SK-N-SH treated with all-trans-retinoic acid at 6 μM for 48 hours (cell line): ENCODE measurements at regions not wholly inside any gene's neighbourhood (a gene's known extent, or its start where the extent isn't known, plus 50 kb on each side); places are given as distances from the start of the nearest gene placed in this dataset.

Experiments used
- ATAC-seq: fragments of 200-7000 bp; cut with Tn5 transposase; 3 replicates; pipeline ENCODE4 v1.9.1; 2020; ENCODE audit warnings: mild to moderate bottlenecking, moderate library complexity
- ARNTL ChIP-seq: fragments of 450-650 bp; formaldehyde crosslinking; IDR thresholded peaks from 2 replicates; pipeline ENCODE4 v1.5.0; 2020; ENCODE audit warnings: low read depth, mild to moderate bottlenecking, moderate library complexity, borderline replicate concordance
- BACH2 ChIP-seq: fragments of 250-450 bp; sonication (Bioruptor Pico); IDR thresholded peaks from 2 replicates; pipeline ENCODE4 v1.9.0; 2021; ENCODE audit warnings: mild to moderate bottlenecking, borderline replicate concordance
- CREB5 ChIP-seq: fragments of 250-450 bp; sonication (Bioruptor Pico); IDR thresholded peaks from 2 replicates; pipeline ENCODE4 v1.5.1; 2020; ENCODE audit warnings: low read depth, mild to moderate bottlenecking, moderate library complexity
- CSRNP3 ChIP-seq: fragments of 250-450 bp; sonication (Bioruptor Pico); IDR thresholded peaks from 2 replicates; pipeline ENCODE4 v1.5.1; 2021; ENCODE audit warnings: mild to moderate bottlenecking, moderate library complexity
- ESRRG ChIP-seq: fragments of 250-450 bp; sonication (Bioruptor Pico); IDR thresholded peaks from 2 replicates; pipeline ENCODE4 v1.6.1; 2021; ENCODE audit warnings: mild to moderate bottlenecking
- GLIS3 ChIP-seq: fragments of 250-450 bp; sonication (Bioruptor Pico); IDR thresholded peaks from 2 replicates; pipeline ENCODE4 v1.5.0; 2020; ENCODE audit warnings: mild to moderate bottlenecking, moderate library complexity
- ISL1 ChIP-seq: fragments of 250-450 bp; sonication (Bioruptor Pico); IDR thresholded peaks from 2 replicates; pipeline ENCODE4 v2.1.2; 2022; ENCODE audit warnings: mild to moderate bottlenecking, moderate library complexity
- OSR1 ChIP-seq: fragments of 250-450 bp; sonication (Bioruptor Pico); IDR thresholded peaks from 2 replicates; pipeline ENCODE4 v1.8.0; 2022; ENCODE audit warnings: moderate library complexity, mild to moderate bottlenecking, inconsistent platforms
- POU6F1 ChIP-seq: fragments of 250-450 bp; sonication (Bioruptor Pico); IDR thresholded peaks from 2 replicates; pipeline ENCODE4 v1.8.0; 2021; ENCODE audit warnings: low read depth, mild to moderate bottlenecking, moderate library complexity, borderline replicate concordance
- PPARA ChIP-seq: fragments of 250-450 bp; sonication (Bioruptor Pico); IDR thresholded peaks from 2 replicates; pipeline ENCODE4 v1.5.0; 2020; ENCODE audit warnings: mild to moderate bottlenecking, borderline replicate concordance
- RARB ChIP-seq: fragments of 250-450 bp; sonication (Bioruptor Pico); IDR thresholded peaks from 2 replicates; pipeline ENCODE4 v1.8.0; 2021; ENCODE audit warnings: mild to moderate bottlenecking, moderate library complexity
- SNAI2 ChIP-seq: fragments of 250-450 bp; sonication (Bioruptor Pico); IDR thresholded peaks from 2 replicates; pipeline ENCODE4 v1.5.0; 2020; ENCODE audit warnings: mild to moderate bottlenecking, moderate library complexity
- TCF4 ChIP-seq: fragments of 250-450 bp; sonication (Bioruptor Pico); IDR thresholded peaks from 2 replicates; pipeline ENCODE4 v1.8.0; 2021; ENCODE audit warnings: mild to moderate bottlenecking, moderate library complexity, borderline replicate concordance
- TOX ChIP-seq: fragments of 250-450 bp; sonication (Bioruptor Pico); IDR thresholded peaks from 2 replicates; pipeline ENCODE4 v1.8.0; 2021; ENCODE audit warnings: mild to moderate bottlenecking, moderate library complexity, borderline replicate concordance
- ZC3H10 ChIP-seq: fragments of 250-450 bp; sonication (Bioruptor Pico); IDR thresholded peaks from 2 replicates; pipeline ENCODE4 v1.5.1; 2021; ENCODE audit warnings: mild to moderate bottlenecking, moderate library complexity
- ZFP30 ChIP-seq: fragments of 450-650 bp; formaldehyde crosslinking; IDR thresholded peaks from 2 replicates; pipeline ENCODE4 v1.5.0; 2022; ENCODE audit warnings: mild to moderate bottlenecking, moderate library complexity
- ZNF565 ChIP-seq: fragments of 450-650 bp; formaldehyde crosslinking; conservative IDR thresholded peaks from 2 replicates; pipeline ENCODE4 v1.5.0; 2020; ENCODE audit warnings: low read depth, mild to moderate bottlenecking, moderate library complexity
- ZNF70 ChIP-seq: fragments of 450-650 bp; formaldehyde crosslinking; IDR thresholded peaks from 2 replicates; pipeline ENCODE4 v1.5.0; 2020; ENCODE audit warnings: mild to moderate bottlenecking, moderate library complexity
- ZNF8 ChIP-seq: fragments of 450-650 bp; formaldehyde crosslinking; IDR thresholded peaks from 2 replicates; pipeline ENCODE4 v1.5.0; 2020; ENCODE audit warnings: mild to moderate bottlenecking, moderate library complexity
- TF ChIP-seq, protein P1 (sequence below): fragments of 250-450 bp; sonication (Bioruptor Pico); IDR thresholded peaks from 2 replicates; pipeline ENCODE4 v1.8.0; 2020; ENCODE audit warnings: mild to moderate bottlenecking, moderate library complexity, borderline replicate concordance
- TF ChIP-seq, protein P2 (sequence below): fragments of 250-450 bp; sonication (Bioruptor Pico); IDR thresholded peaks from 2 replicates; pipeline ENCODE4 v1.5.0; 2020; ENCODE audit warnings: mild to moderate bottlenecking, moderate library complexity

GRCh38 chr13:78841358-78841963, 182.5 kb upstream of the OBI1 start:
- ATAC-seq: no peak
- no peak for TF ChIP-seq SNAI2

- TF ChIP-seq, protein P1, sequence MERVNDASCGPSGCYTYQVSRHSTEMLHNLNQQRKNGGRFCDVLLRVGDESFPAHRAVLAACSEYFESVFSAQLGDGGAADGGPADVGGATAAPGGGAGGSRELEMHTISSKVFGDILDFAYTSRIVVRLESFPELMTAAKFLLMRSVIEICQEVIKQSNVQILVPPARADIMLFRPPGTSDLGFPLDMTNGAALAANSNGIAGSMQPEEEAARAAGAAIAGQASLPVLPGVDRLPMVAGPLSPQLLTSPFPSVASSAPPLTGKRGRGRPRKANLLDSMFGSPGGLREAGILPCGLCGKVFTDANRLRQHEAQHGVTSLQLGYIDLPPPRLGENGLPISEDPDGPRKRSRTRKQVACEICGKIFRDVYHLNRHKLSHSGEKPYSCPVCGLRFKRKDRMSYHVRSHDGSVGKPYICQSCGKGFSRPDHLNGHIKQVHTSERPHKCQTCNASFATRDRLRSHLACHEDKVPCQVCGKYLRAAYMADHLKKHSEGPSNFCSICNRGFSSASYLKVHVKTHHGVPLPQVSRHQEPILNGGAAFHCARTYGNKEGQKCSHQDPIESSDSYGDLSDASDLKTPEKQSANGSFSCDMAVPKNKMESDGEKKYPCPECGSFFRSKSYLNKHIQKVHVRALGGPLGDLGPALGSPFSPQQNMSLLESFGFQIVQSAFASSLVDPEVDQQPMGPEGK (CRISPR knock-in tag): no peak
- TF ChIP-seq BACH2 (CRISPR knock-in tag) (no peak), ZFP30 (no peak), ARNTL (CRISPR knock-in tag) (no peak), ZC3H10 (CRISPR knock-in tag) (no peak), TOX (CRISPR knock-in tag) (no peak), POU6F1 (CRISPR knock-in tag) (no peak), PPARA (CRISPR knock-in tag) (no peak), CREB5 (CRISPR knock-in tag) (no peak), RARB (CRISPR knock-in tag) (no peak), ISL1 (no peak), OSR1 (CRISPR knock-in tag) (no peak)
- ATAC-seq: no peak
Measured at GRCh38 chr13:78836238-78836784, 177.4 kb upstream of the OBI1 start.

DNA sequence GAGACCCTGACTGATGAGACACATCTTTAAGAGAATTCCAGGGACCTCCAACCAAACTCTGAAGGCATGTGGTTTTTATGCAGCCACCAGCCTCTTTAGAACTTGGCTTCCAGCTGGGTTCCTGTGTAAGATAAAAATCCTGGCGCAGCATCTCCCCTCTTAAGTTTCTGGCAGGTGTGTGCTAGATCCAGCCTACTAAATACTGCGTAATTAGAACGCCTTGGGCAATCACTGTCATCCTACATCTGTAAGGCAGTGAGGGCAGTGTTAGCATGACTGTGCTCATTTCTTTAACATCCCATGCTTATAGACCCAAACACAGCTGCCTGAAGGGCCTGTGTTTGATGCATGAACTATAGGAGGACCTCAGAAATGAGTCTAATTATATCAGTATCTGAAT, 173.5 kb upstream of the OBI1 start:
- TF ChIP-seq PPARA (CRISPR knock-in tag) (no peak), RARB (CRISPR knock-in tag) (no peak)
- no peak for ATAC-seq

GRCh38 chr13:78830508-78830907, 171.6 kb upstream of the OBI1 start:
- no peak for ATAC-seq
- TF ChIP-seq BACH2 (CRISPR knock-in tag) (no peak), CSRNP3 (CRISPR knock-in tag) (no peak), ZNF8 (CRISPR knock-in tag) (no peak), CREB5 (CRISPR knock-in tag) (no peak), POU6F1 (CRISPR knock-in tag) (no peak), GLIS3 (CRISPR knock-in tag) (no peak), SNAI2 (no peak), ZFP30 (no peak), ARNTL (CRISPR knock-in tag) (no peak), TOX (CRISPR knock-in tag) (no peak), ESRRG (no peak), ISL1 (no peak), ZNF70 (CRISPR knock-in tag) (no peak), TCF4 (CRISPR knock-in tag) (no peak), ZNF565 (CRISPR knock-in tag) (no peak), PPARA (CRISPR knock-in tag) (no peak)
- TF ChIP-seq, protein P2, sequence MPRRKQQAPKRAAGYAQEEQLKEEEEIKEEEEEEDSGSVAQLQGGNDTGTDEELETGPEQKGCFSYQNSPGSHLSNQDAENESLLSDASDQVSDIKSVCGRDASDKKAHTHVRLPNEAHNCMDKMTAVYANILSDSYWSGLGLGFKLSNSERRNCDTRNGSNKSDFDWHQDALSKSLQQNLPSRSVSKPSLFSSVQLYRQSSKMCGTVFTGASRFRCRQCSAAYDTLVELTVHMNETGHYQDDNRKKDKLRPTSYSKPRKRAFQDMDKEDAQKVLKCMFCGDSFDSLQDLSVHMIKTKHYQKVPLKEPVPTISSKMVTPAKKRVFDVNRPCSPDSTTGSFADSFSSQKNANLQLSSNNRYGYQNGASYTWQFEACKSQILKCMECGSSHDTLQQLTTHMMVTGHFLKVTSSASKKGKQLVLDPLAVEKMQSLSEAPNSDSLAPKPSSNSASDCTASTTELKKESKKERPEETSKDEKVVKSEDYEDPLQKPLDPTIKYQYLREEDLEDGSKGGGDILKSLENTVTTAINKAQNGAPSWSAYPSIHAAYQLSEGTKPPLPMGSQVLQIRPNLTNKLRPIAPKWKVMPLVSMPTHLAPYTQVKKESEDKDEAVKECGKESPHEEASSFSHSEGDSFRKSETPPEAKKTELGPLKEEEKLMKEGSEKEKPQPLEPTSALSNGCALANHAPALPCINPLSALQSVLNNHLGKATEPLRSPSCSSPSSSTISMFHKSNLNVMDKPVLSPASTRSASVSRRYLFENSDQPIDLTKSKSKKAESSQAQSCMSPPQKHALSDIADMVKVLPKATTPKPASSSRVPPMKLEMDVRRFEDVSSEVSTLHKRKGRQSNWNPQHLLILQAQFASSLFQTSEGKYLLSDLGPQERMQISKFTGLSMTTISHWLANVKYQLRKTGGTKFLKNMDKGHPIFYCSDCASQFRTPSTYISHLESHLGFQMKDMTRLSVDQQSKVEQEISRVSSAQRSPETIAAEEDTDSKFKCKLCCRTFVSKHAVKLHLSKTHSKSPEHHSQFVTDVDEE: no peak
